GM19397 (cell line): ENCODE measurements at regions not wholly inside any gene's neighbourhood (a gene's known extent, or its start where the extent isn't known, plus 50 kb on each side); places are given as distances from the start of the nearest gene placed in this dataset.

Source experiments
- ATAC-seq: cut with Tn5 transposase; IDR thresholded peaks from one replicate; pipeline ENCODE4 v1.9.1; 2021; ENCODE audit warnings: mild to moderate bottlenecking, moderate library complexity; ENCODE audit not compliant: unreplicated experiment

- no peak for ATAC-seq
These were observed 96.5 kb downstream of the ZFP36L2 start for GRCh38 chr2:43129676-43130547.

GRCh38 chr2:43128559-43128955, 97.8 kb downstream of the ZFP36L2 start:
- ATAC-seq = no peak

GRCh38 chr2:43127941-43128558, 98.4 kb downstream of the ZFP36L2 start:
- no peak for ATAC-seq

- no peak for ATAC-seq
These were observed 99.0 kb downstream of the ZFP36L2 start for GRCh38 chr2:43127208-43127940.

GRCh38 chr2:43126817-43127207, 99.6 kb downstream of the ZFP36L2 start:
- ATAC-seq = no peak

GRCh38 chr2:43125090-43125998, 101.1 kb downstream of the ZFP36L2 start:
- no peak for ATAC-seq

GRCh38 chr2:43124687-43125057, 101.7 kb downstream of the ZFP36L2 start:
- ATAC-seq = no peak

- ATAC-seq = no peak
These were observed 102.3 kb downstream of the ZFP36L2 start for GRCh38 chr2:43123981-43124686.

GRCh38 chr2:43123486-43123885, 102.9 kb downstream of the ZFP36L2 start:
- ATAC-seq = no peak

- no peak for ATAC-seq
These were observed 103.4 kb downstream of the ZFP36L2 start for GRCh38 chr2:43123028-43123427.

- no peak for ATAC-seq
These were observed 104.7 kb downstream of the ZFP36L2 start for GRCh38 chr2:43121580-43122314.

- ATAC-seq = no peak
These were observed 107.1 kb downstream of the ZFP36L2 start for GRCh38 chr2:43119303-43119702.

GRCh38 chr2:43117521-43118143, 108.8 kb downstream of the ZFP36L2 start:
- ATAC-seq = no peak

- ATAC-seq = no peak
These were observed 109.4 kb downstream of the ZFP36L2 start for GRCh38 chr2:43116988-43117387.

- no peak for ATAC-seq
These were observed 110.5 kb downstream of the ZFP36L2 start for GRCh38 chr2:43115881-43116280.

GRCh38 chr2:43114210-43114609, 112.2 kb downstream of the ZFP36L2 start:
- no peak for ATAC-seq

GRCh38 chr2:43111788-43112554, 114.4 kb downstream of the ZFP36L2 start:
- no peak for ATAC-seq

GRCh38 chr2:43110442-43110871, 115.9 kb downstream of the ZFP36L2 start:
- ATAC-seq = no peak
